HepG2 (cell line): ENCODE measurements at regions not wholly inside any gene's neighbourhood (a gene's known extent, or its start where the extent isn't known, plus 50 kb on each side); places are given as distances from the start of the nearest gene placed in this dataset.

Experiments used
- ATAC-seq: fragments of 200-7000 bp; cut with Tn5 transposase; 3 replicates; pipeline ENCODE4 v1.9.1; 2020; ENCODE audit warnings: mild to moderate bottlenecking, moderate library complexity
- BruUV-seq: library from RNA; stranded (reverse); fragments of 400-500 nt; replicated peaks from 2 replicates; lab custom pipeline; 2021; lab: Mats Ljungman, UMichigan
- CTCF ChIA-PET: fragments of 300-600 bp; formaldehyde crosslinking; extraction: SDS; loops from one replicate; lab custom pipeline; 2021; ENCODE audit warnings: low total read pairs, inconsistent platforms, low intra/inter-chr PET ratio; lab: Yijun Ruan, JAX
- POLR2A ChIA-PET: fragments of 350-600 bp; sonication (Branson Sonifier 250); formaldehyde crosslinking; loops from one replicate; lab custom pipeline; 2020; ENCODE audit warnings: antibody characterized with exemption, inconsistent platforms; lab: Yijun Ruan, JAX
- DNase-seq: peaks from one replicate; pipeline ENCODE4 v3.0.0-alpha.2; 2015; ENCODE audit warnings: low spot score
- FAIRE-seq: peaks from 3 replicates; lab custom pipeline; 2011; peaks lifted over from hg19 to GRCh38; lab: Jason Lieb, UNC
- H2AFZ ChIP-seq: one replicate; pipeline ENCODE4 v1.6.1; 2011; ENCODE audit warnings: low read length, inconsistent platforms
- H3K27ac ChIP-seq: fragments of 300-600 bp; 3 replicates; pipeline ENCODE4 v1.8.0; 2011; ENCODE audit warnings: mixed run types, mild to moderate bottlenecking, mixed read lengths, low read length, inconsistent platforms; ENCODE audit not compliant: insufficient read depth; ENCODE audit errors: extremely low read length
- H3K27me3 ChIP-seq, 2 experiments: fragments of 200-600 bp in 1 of 2; 2 replicates in 1 of 2; 3 replicates in 1 of 2; pipeline versions ENCODE4 v1.6.0 to v1.8.0; 2011; ENCODE audit warnings: low read length in 2 of 2, mild to moderate bottlenecking in 2 of 2, moderate library complexity in 2 of 2, inconsistent platforms in 1 of 2; ENCODE audit not compliant: insufficient read depth in 2 of 2, control insufficient read depth in 1 of 2
- H3K36me3 ChIP-seq, 2 experiments: fragments of 200-600 bp in 1 of 2; replicated peaks in 1 of 2; 2 replicates in 1 of 2; 3 replicates in 1 of 2; pipeline versions ENCODE4 v1.5.1 to v1.8.0; 2011; ENCODE audit warnings: low read length in 2 of 2, inconsistent platforms in 1 of 2; ENCODE audit not compliant: insufficient read depth in 2 of 2, control insufficient read depth in 1 of 2
- H3K4me1 ChIP-seq: 2 replicates; pipeline ENCODE4 v1.5.1; 2012; ENCODE audit warnings: low read length, inconsistent platforms; ENCODE audit not compliant: insufficient read depth
- H3K4me2 ChIP-seq: 2 replicates; pipeline ENCODE4 v1.6.0; 2011; ENCODE audit warnings: low read depth, low read length, inconsistent platforms
- H3K4me3 ChIP-seq, 3 experiments: fragments of 200-600 bp in 1 of 3; sonication (generic), shearing (Covaris generic) in 1 of 3; replicated peaks in 1 of 3; 2 replicates each; pipeline ENCODE4 v1.5.1; 2011 to 2016; ENCODE audit warnings: low read length in 3 of 3, inconsistent platforms in 2 of 3, low read depth in 2 of 3, mild to moderate bottlenecking in 2 of 3, control low read depth in 1 of 3, mixed read lengths in 1 of 3; ENCODE audit not compliant: insufficient read depth in 1 of 3
- H3K79me2 ChIP-seq: one replicate; pipeline ENCODE4 v1.6.1; 2011; ENCODE audit warnings: low read length, inconsistent platforms; ENCODE audit not compliant: insufficient read depth
- H3K9ac ChIP-seq: 2 replicates; pipeline ENCODE4 v1.6.0; 2011; ENCODE audit warnings: mild to moderate bottlenecking, low read depth, low read length, inconsistent platforms; ENCODE audit not compliant: insufficient read depth
- H3K9me3 ChIP-seq: 2 replicates; pipeline ENCODE4 v1.5.1; 2012; ENCODE audit warnings: mild to moderate bottlenecking, low read length
- H4K20me1 ChIP-seq: 2 replicates; pipeline ENCODE4 v1.6.0; 2011; ENCODE audit warnings: inconsistent platforms, mild to moderate bottlenecking, low read length, moderate library complexity; ENCODE audit not compliant: insufficient read depth
- DMAP1 ChIP-seq: IDR thresholded peaks from 2 replicates; pipeline ENCODE4 v1.6.1; 2016
- FOXA3 ChIP-seq: IDR thresholded peaks from 2 replicates; pipeline ENCODE4 v1.6.1; 2016; ENCODE audit warnings: missing genetic modification reagents, missing compliant biosample characterization
- KLF6 ChIP-seq: IDR thresholded peaks from 2 replicates; pipeline ENCODE4 v1.8.0; 2016; ENCODE audit warnings: missing biosample characterization, missing genetic modification reagents
- RAD51 ChIP-seq: fragments of 450-650 bp; IDR thresholded peaks from 2 replicates; pipeline ENCODE4 v1.6.1; 2016; ENCODE audit warnings: borderline replicate concordance
- RFXAP ChIP-seq: sonication (generic); formaldehyde crosslinking; IDR thresholded peaks from 2 replicates; pipeline ENCODE4 v1.4.0; 2020; ENCODE audit warnings: missing genetic modification reagents, borderline replicate concordance
- SRSF4 ChIP-seq: fragments of 200-400 bp; formaldehyde crosslinking; IDR thresholded peaks from one replicate; pipeline ENCODE4 v1.6.1; 2018; ENCODE audit warnings: mild to moderate bottlenecking, low read depth, low read length, moderate library complexity; ENCODE audit not compliant: poor library complexity, severe bottlenecking
- ZNF879 ChIP-seq: sonication (generic); formaldehyde crosslinking; IDR thresholded peaks from 2 replicates; pipeline ENCODE4 v1.8.1; 2023; ENCODE audit warnings: missing genetic modification reagents
- WGBS: methylation state at CpG from one replicate; pipeline ENCODE4 v1.1.6; 2017; ENCODE audit warnings: low lambda C conversion rate; 5-methylcytosine and 5-hydroxymethylcytosine counted together
- in situ Hi-C: cut with HindIII; loops from 2 replicates; pipeline ENCODE4 v1.10.0; 2017; ENCODE audit warnings: low pct_unique_long_range_greater_than_20kb; ENCODE audit not compliant: extremely low pct_ligation_motif_present
- intact Hi-C: fragments of 100-400 bp; cut with micrococcal nuclease; formaldehyde crosslinking; loops from one replicate; pipeline ENCODE4 v1.10.0; 2022; ENCODE audit not compliant: unreplicated experiment
- TF ChIP-seq, protein P1 (sequence below): sonication (generic); formaldehyde crosslinking; IDR thresholded peaks from 2 replicates; pipeline ENCODE4 v1.4.0; 2020; ENCODE audit warnings: missing genetic modification reagents, mild to moderate bottlenecking, borderline replicate concordance
- TF ChIP-seq, protein P2 (sequence below): sonication (generic); formaldehyde crosslinking; IDR thresholded peaks from 2 replicates; pipeline ENCODE4 v1.8.0; 2022; ENCODE audit warnings: missing genetic modification reagents, low read depth, mild to moderate bottlenecking, borderline replicate concordance
- TF ChIP-seq, protein P3 (sequence below): sonication (generic); formaldehyde crosslinking; conservative IDR thresholded peaks from 2 replicates; pipeline ENCODE4 v1.8.1; 2023; ENCODE audit warnings: missing genetic modification reagents
- TF ChIP-seq, protein P4 (sequence below): sonication (generic); formaldehyde crosslinking; IDR thresholded peaks from 2 replicates; pipeline ENCODE4 v1.5.0; 2020; ENCODE audit warnings: missing genetic modification reagents

DNA sequence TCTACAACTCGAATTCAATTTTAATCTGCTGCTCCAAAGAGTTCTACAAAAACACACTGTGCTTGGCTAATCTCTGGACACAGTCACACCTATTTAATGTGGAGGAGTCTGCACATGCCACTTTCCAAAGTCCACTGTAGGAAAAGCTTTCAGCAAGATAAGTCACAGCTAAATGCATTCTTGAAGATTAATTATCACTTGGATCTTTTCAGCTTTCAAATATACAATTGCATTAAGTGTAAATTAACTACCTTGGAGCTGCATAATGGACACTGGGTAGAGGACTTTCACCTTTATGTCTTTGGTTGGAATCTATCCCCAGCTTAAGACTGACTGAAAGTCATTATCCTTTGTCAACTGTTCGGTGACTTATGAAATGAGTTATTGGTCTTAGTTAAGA lies 565.1 kb downstream of the PIK3C3 start:
- Histone ChIP-seq H2AFZ (no peak overlapping the region), H3K27ac (no peak overlapping the region), H3K79me2 (no peaks in the 10 kb centered on the region), H3K4me2 (no peak overlapping the region), H3K9ac (no peak overlapping the region), H3K4me3 (no peak overlapping the region), H4K20me1 (no peaks in the 10 kb centered on the region), H3K9me3 (no peaks in the 10 kb centered on the region; the same call in none of the 2 replicates), H3K27me3 (no peaks in the 10 kb centered on the region), H3K36me3 (no peaks in the 10 kb centered on the region), H3K4me1 (no peaks in the 10 kb centered on the region)
- POLR2A ChIA-PET: no interaction called here
- TF ChIP-seq KLF6 (CRISPR knock-in tag): no peak
- TF ChIP-seq, protein P1, sequence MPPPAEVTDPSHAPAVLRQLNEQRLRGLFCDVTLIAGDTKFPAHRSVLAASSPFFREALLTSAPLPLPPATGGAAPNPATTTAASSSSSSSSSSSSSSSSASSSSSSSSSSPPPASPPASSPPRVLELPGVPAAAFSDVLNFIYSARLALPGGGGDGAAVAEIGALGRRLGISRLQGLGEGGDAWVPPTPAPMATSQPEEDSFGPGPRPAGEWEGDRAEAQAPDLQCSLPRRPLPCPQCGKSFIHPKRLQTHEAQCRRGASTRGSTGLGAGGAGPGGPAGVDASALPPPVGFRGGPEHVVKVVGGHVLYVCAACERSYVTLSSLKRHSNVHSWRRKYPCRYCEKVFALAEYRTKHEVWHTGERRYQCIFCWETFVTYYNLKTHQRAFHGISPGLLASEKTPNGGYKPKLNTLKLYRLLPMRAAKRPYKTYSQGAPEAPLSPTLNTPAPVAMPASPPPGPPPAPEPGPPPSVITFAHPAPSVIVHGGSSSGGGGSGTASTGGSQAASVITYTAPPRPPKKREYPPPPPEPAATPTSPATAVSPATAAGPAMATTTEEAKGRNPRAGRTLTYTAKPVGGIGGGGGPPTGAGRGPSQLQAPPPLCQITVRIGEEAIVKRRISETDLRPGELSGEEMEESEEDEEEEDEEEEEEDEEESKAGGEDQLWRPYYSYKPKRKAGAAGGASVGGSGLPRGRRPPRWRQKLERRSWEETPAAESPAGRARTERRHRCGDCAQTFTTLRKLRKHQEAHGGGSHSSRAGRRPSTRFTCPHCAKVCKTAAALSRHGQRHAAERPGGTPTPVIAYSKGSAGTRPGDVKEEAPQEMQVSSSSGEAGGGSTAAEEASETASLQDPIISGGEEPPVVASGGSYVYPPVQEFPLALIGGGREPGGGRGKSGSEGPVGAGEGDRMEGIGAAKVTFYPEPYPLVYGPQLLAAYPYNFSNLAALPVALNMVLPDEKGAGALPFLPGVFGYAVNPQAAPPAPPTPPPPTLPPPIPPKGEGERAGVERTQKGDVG (CRISPR knock-in tag): no peak
- TF ChIP-seq RAD51: no peak
- no peak for TF ChIP-seq ZNF879 (CRISPR knock-in tag)
- TF ChIP-seq RFXAP: no peak
- no peak for TF ChIP-seq SRSF4
- TF ChIP-seq FOXA3: no peak
- TF ChIP-seq, protein P2, sequence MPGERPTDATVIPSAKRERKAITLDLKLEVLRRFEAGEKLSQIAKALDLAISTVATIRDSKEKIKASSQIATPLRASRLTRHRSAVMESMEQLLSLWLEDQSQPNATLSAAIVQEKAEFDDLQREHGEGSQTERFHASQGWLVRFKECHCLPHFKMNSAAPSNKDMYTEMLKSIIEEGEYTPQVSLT (CRISPR knock-in tag): no peak
- TF ChIP-seq DMAP1: no peak
- TF ChIP-seq, protein P3, sequence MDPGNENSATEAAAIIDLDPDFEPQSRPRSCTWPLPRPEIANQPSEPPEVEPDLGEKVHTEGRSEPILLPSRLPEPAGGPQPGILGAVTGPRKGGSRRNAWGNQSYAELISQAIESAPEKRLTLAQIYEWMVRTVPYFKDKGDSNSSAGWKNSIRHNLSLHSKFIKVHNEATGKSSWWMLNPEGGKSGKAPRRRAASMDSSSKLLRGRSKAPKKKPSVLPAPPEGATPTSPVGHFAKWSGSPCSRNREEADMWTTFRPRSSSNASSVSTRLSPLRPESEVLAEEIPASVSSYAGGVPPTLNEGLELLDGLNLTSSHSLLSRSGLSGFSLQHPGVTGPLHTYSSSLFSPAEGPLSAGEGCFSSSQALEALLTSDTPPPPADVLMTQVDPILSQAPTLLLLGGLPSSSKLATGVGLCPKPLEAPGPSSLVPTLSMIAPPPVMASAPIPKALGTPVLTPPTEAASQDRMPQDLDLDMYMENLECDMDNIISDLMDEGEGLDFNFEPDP (CRISPR knock-in tag): no peak
- TF ChIP-seq, protein P4, sequence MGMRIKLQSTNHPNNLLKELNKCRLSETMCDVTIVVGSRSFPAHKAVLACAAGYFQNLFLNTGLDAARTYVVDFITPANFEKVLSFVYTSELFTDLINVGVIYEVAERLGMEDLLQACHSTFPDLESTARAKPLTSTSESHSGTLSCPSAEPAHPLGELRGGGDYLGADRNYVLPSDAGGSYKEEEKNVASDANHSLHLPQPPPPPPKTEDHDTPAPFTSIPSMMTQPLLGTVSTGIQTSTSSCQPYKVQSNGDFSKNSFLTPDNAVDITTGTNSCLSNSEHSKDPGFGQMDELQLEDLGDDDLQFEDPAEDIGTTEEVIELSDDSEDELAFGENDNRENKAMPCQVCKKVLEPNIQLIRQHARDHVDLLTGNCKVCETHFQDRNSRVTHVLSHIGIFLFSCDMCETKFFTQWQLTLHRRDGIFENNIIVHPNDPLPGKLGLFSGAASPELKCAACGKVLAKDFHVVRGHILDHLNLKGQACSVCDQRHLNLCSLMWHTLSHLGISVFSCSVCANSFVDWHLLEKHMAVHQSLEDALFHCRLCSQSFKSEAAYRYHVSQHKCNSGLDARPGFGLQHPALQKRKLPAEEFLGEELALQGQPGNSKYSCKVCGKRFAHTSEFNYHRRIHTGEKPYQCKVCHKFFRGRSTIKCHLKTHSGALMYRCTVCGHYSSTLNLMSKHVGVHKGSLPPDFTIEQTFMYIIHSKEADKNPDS (CRISPR knock-in tag): no peak
- 55% methylated on average over 2 of the region's 2 CpGs for WGBS
- CTCF ChIA-PET: no interaction called here
- in situ Hi-C loops (no loop called here), intact Hi-C loops (no loop called here)
- ATAC-seq (no peak), DNase-seq (no peak), FAIRE-seq (no peak)
- BruUV-seq: no TSS peak
